GM12891 (cell line): ENCODE measurements at regions not wholly inside any gene's neighbourhood (a gene's known extent, or its start where the extent isn't known, plus 50 kb on each side); places are given as distances from the start of the nearest gene placed in this dataset.

Experiments
- PAX5 ChIP-seq: IDR thresholded peaks from 2 replicates; pipeline ENCODE4 v1.6.1; 2011; ENCODE audit warnings: low read length, moderate library complexity, mild to moderate bottlenecking; ENCODE audit not compliant: insufficient read depth, severe bottlenecking
- POLR2A ChIP-seq: IDR thresholded peaks from 2 replicates; pipeline ENCODE4 v1.6.1; 2011; ENCODE audit warnings: low read depth, low read length, control low read depth
- POLR2AphosphoS5 ChIP-seq: IDR thresholded peaks from 2 replicates; pipeline ENCODE4 v1.6.1; 2011; ENCODE audit warnings: low read depth, low read length, control low read depth
- POU2F2 ChIP-seq: IDR thresholded peaks from 2 replicates; pipeline ENCODE4 v1.6.1; 2011; ENCODE audit warnings: low read depth, mild to moderate bottlenecking, control low read depth, low read length, moderate library complexity
- SPI1 ChIP-seq: IDR thresholded peaks from 2 replicates; pipeline ENCODE4 v1.6.1; 2011; ENCODE audit warnings: low read depth, low read length, control low read depth
- TAF1 ChIP-seq: IDR thresholded peaks from 2 replicates; pipeline ENCODE4 v1.6.1; 2011; ENCODE audit warnings: low read depth, low read length, control low read depth

DNA sequence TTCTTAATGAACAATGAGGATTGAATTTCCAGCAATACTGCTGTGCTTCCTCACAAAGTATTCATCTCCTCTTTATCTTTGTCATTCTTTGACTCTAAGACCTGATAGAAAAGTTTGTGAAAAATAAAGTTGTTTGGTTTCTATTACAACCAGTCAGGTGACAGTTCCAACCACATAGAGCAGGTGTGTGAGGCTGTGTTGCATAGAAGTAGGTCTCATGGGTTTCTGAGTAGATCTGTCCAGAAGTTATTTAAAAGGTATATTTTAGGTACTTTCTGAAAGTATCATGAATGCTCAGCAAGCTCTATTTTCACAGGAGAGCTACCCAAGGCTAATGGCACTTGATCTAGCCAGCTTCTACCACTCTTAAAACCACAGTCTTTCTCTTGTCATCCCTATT is 637.0 kb downstream of the DNAH5 start:
- no peak for TF ChIP-seq SPI1
- TF ChIP-seq POLR2A = no peak
- no peak for TF ChIP-seq POLR2AphosphoS5
- TF ChIP-seq POU2F2 = no peak
- no peak for TF ChIP-seq TAF1
- TF ChIP-seq PAX5 = no peak
